ENCODE measurements at regions not wholly inside any gene's neighbourhood (a gene's known extent, or its start where the extent isn't known, plus 50 kb on each side); places are given as distances from the start of the nearest gene placed in this dataset.

DNA sequence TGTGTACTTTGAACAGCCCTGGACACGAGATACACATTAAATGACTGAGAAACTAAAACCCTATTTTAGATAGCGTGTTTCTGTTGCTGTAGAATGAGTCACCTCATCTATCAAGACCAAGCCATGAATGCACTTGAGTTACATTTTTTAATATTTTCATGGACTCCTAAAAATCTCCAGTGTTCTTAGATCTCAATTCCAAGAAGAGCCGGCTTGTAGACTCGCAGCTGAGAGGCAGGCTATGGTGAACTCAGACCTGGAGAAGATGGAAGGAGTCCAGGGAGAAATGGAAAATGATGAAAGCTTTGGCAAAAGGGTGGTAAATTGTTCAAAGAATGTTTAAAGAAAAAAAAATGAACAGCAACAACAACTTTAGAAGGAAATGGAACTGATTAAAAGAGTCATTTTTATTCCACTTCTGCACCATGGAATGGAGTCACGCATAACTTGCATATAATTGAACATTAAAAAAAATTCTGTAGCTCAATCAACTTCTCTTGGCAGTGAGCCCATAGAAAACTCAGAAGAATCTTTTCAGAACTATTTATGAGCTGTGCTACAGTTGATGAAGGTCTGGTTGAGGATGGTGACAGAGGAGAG lies 129.8 kb downstream of the MXRA5 start:
- DNase-seq (ENCODE audit: low spot score) (no peak), ATAC-seq (no peak)
- no peaks in the 10 kb centered on the region for H3K9me2 ChIP-seq (ENCODE audit: insufficient read depth)
- H3K4me3 ChIP-seq: no peak overlapping the region
- Mint-ChIP-seq H3K27ac (no peak overlapping the region), H3K4me1 (no peaks in the 10 kb centered on the region), H3K4me3 (no peak overlapping the region), H3K27me3 (ENCODE audit: insufficient read depth, low read depth, poor library complexity) (no peaks in the 10 kb centered on the region), H3K9me3 (no peaks in the 10 kb centered on the region), H3K36me3 (ENCODE audit: low read depth) (no peaks in the 10 kb centered on the region)
- no peaks in the 10 kb centered on the region for H4K20me1 ChIP-seq (replicated peaks; ENCODE audit: insufficient read depth)
- no peak overlapping the region for H3K27ac ChIP-seq (ENCODE audit: low read depth)
- H3K36me3 ChIP-seq (ENCODE audit: insufficient read depth): no peaks in the 10 kb centered on the region
- H3K27me3 ChIP-seq (ENCODE audit: insufficient read depth): no peaks in the 10 kb centered on the region
- no peaks in the 10 kb centered on the region for H3K79me2 ChIP-seq (replicated peaks; ENCODE audit: insufficient read depth)
- no peak overlapping the region for H3K4me2 ChIP-seq
- TF ChIP-seq, protein P1, sequence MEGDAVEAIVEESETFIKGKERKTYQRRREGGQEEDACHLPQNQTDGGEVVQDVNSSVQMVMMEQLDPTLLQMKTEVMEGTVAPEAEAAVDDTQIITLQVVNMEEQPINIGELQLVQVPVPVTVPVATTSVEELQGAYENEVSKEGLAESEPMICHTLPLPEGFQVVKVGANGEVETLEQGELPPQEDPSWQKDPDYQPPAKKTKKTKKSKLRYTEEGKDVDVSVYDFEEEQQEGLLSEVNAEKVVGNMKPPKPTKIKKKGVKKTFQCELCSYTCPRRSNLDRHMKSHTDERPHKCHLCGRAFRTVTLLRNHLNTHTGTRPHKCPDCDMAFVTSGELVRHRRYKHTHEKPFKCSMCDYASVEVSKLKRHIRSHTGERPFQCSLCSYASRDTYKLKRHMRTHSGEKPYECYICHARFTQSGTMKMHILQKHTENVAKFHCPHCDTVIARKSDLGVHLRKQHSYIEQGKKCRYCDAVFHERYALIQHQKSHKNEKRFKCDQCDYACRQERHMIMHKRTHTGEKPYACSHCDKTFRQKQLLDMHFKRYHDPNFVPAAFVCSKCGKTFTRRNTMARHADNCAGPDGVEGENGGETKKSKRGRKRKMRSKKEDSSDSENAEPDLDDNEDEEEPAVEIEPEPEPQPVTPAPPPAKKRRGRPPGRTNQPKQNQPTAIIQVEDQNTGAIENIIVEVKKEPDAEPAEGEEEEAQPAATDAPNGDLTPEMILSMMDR (conservative IDR thresholded peaks at IDR 0.05; ENCODE audit: low read depth in 2 of 2): no peak
- no peak for TF ChIP-seq ETS1 (IDR thresholded peaks at IDR 0.05)
- TF ChIP-seq EZH2 (IDR thresholded peaks at IDR 0.05; ENCODE audit: low read depth, unreplicated experiment): no peak
- TF ChIP-seq NANOG (IDR thresholded peaks at IDR 0.05; ENCODE audit: borderline replicate concordance): no peak
- no peak for TF ChIP-seq REST (IDR thresholded peaks at IDR 0.05; ENCODE audit: unreplicated experiment)
- no peak overlapping the region for H2AFZ ChIP-seq
- H3F3A ChIP-seq (replicated peaks; ENCODE audit: low read depth): no peaks in the 10 kb centered on the region
- H3K4me1 ChIP-seq (ENCODE audit: insufficient read depth): no peaks in the 10 kb centered on the region

GRCh38 chrX:3215249-3215648 lies 131.2 kb downstream of the MXRA5 start:
- ATAC-seq (no peak), DNase-seq (ENCODE audit: low spot score) (no peak)
- no peaks in the 10 kb centered on the region for H3K4me1 Mint-ChIP-seq
- Histone ChIP-seq H3K4me1 (ENCODE audit: insufficient read depth) (no peaks in the 10 kb centered on the region), H3K36me3 (ENCODE audit: insufficient read depth) (no peaks in the 10 kb centered on the region), H3K27ac (ENCODE audit: low read depth) (no peak overlapping the region), H3K9me2 (ENCODE audit: insufficient read depth) (no peaks in the 10 kb centered on the region), H2AFZ (no peak overlapping the region), H3K27me3 (ENCODE audit: insufficient read depth) (no peaks in the 10 kb centered on the region), H3K4me2 (no peak overlapping the region), H3K4me3 (no peak overlapping the region), H3K79me2 (replicated peaks; ENCODE audit: insufficient read depth) (no peaks in the 10 kb centered on the region), H4K20me1 (replicated peaks; ENCODE audit: insufficient read depth) (no peaks in the 10 kb centered on the region), H3F3A (replicated peaks; ENCODE audit: low read depth) (no peaks in the 10 kb centered on the region)
- H3K36me3 Mint-ChIP-seq (ENCODE audit: low read depth): no peaks in the 10 kb centered on the region
- no peaks in the 10 kb centered on the region for H3K27me3 Mint-ChIP-seq (ENCODE audit: insufficient read depth, low read depth, poor library complexity)
- H3K9me3 Mint-ChIP-seq: no peaks in the 10 kb centered on the region
- H3K27ac Mint-ChIP-seq: no peak overlapping the region
- no peak overlapping the region for H3K4me3 Mint-ChIP-seq
- TF ChIP-seq STAT1 (IDR thresholded peaks at IDR 0.05; ENCODE audit: unreplicated experiment) (no peak), REST (IDR thresholded peaks at IDR 0.05; ENCODE audit: unreplicated experiment) (no peak), JUNB (IDR thresholded peaks at IDR 0.05; ENCODE audit: unreplicated experiment) (no peak), ZNF114 (CRISPR knock-in tag; IDR thresholded peaks at IDR 0.05) (no peak), EZH2phosphoT487 (IDR thresholded peaks at IDR 0.05; ENCODE audit: unreplicated experiment) (no peak), POLR2AphosphoS5 (IDR thresholded peaks at IDR 0.05; ENCODE audit: low read depth) (no peak), EZH2 (IDR thresholded peaks at IDR 0.05; ENCODE audit: low read depth, unreplicated experiment) (no peak), NANOG (IDR thresholded peaks at IDR 0.05; ENCODE audit: borderline replicate concordance) (no peak), CREB1 (CRISPR knock-in tag; IDR thresholded peaks at IDR 0.05; ENCODE audit: low read depth) (no peak), ZNF331 (CRISPR knock-in tag; IDR thresholded peaks at IDR 0.05; ENCODE audit: low read depth) (no peak)
- TF ChIP-seq, protein P1 (conservative IDR thresholded peaks at IDR 0.05; ENCODE audit: low read depth in 2 of 2): no peak
